NCI-H1694 (cell line): ENCODE measurements at regions not wholly inside any gene's neighbourhood (a gene's known extent, or its start where the extent isn't known, plus 50 kb on each side); places are given as distances from the start of the nearest gene placed in this dataset.
"Not testable (repeated sequence)": the region's sequence is repeated elsewhere in the genome, so short reads cannot be mapped to it uniquely, and the experiment has no call there.

Experiments
- DNase-seq: peaks from one replicate; lab custom pipeline; 2025; lab: John Stamatoyannopoulos, UW

DNA sequence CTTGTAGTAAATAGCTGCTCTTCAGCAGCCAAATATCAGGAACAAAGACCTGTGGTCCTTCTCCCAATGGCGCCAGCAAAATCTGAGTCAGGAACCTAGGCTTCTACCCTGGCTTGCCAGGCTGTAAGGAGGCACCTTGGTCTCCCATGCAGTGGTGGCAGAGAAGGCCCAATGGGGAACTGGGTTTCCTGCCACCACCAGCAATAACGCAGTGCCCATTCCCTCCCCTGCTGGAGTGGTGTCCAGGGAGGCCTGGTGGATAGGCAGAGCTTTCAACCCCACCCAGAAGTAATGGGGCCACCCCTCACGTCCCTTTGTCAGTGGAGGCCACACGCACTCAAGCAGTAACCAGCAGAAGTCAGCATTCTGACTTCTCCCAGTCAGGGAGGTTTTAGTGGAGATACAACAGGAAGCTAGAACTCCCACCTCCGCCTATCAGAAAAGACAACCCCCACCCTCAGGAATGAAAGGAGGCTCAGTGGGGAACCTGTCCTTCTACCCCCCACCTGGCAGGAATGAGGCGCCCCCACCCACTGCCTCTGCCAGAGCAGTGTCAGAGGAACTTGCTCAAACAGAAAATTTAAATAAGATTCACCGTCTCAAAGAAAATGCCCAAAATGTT, 132.4 kb downstream of the COPS8 start:
- DNase-seq, result no peak

DNA sequence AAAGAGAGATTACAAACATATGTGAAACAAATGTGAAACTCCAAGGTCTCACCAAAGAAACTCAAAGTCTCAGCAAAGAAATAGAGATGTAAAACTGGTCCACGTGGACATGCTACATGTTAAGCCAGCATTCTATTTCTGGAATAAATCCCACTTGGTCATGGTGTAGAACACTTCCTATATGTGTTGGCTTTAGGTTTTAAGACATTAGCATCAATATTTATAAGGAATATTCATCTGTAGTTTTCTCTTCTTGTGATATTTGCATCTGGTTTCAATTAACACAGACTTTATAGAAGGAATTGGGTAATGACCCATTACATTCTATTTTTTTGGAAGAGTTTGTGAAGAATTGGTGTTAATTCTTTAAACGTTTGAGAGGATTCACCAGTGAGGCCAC, 133.1 kb downstream of the COPS8 start:
- DNase-seq, result no peak

DNA sequence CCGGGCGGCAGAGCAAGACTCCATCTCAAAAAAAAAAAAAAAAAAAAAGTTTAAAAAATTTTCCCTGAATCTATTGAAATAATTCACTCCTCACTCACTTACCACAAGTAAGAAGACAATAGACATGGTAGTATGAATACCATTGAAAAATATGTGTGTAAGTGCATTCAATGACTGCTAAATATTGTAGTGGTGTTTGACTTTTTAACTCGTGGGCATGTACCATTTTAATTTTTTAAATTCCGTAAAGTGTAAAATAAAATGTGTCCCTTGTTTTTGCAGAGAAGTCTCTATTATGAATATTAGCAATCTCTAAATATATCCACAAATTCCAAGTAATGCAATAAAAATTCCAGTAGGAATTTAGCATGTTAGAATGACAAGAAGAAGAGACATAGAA, 134.1 kb downstream of the COPS8 start:
- no peak for DNase-seq

DNA sequence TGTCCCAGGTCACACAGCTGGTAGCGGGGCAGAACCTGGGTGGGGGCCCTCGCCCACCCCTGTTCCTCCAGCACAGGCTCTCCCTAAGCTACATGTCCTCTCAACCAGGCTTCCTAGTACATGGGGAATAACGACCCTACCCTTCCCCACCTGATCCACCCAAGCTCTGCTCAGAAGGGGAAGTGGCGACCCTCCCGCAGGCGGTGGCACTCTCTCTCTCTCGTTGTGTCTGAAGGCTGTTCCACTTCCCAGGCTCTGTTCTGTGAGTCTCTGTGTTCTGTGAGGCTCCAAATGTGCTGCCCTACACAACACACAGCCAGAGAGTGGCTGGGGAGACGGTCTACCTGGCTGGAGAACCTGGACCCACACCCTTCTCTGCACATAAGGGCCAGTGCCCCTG, 135.8 kb downstream of the COPS8 start:
- DNase-seq, result no peak

DNA sequence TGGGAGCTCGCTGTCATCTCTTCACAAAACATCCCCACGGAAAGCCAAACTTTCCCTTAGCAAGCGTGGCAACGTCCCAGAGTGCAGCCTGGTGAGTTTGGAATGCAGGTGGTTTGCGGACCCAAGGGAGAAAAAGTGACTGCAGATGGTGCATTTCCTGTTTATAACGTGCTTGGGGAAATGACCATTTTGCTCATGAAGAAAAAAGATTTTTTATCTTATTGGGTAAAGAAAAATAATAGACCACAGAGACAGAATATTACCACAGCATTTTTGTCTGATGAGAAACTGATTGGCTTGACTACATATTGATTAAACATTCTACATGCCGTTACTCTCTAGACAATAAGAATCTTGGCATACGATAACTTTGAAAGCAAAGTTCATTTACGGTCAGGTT, 136.5 kb downstream of the COPS8 start:
- no peak for DNase-seq

DNA sequence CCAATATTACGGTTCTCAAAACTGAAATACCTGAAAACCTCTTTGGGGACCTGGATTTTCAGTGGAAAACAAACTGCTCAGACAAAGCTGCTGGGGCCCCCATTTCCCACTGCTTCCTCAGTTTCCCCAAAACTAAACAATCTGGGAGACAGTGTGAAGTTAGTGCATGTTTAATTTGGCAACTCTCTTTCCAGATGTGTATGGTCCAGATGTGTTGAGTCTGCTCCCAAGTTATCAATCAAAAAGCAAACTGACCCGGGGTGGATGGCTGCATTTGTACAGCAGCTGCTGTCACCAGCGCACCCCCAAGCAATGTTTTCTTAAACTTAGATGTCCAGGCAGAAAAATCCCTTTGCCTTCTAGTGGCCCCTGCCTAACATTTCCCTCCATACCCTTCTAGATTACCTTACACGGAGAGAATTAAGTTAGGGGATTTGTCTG, 136.9 kb downstream of the COPS8 start:
- no peak for DNase-seq

DNA sequence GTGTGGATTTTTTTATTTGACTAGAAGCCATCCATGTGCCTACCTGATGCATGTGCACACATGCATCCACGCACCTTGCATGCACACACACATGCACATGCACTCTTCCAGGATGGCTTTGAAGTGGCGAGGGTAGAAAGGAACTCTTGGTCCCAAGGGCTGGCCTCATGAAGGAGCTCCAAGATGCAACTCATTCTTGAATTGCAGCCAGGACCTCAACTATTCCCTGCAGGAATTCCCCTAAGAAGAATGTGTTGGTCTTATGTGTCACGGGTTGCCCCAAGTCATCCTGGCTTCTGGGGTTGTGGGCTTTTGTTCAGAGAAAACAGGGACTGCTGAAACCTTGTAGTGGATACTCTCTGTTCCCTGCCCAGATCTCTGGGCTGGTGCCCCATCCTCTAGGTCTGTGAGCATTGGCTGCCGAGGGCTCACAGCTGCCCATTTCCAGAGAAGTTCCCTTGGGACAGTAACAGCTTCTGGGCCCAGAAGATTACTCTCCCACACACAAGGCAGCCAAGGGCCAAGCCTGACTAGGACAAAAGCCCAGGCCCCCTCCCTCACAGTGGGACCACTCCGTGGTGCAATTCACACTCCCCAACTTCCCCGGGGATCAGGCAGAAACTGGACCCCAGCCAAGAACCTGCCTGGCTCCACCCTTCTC, 137.6 kb downstream of the COPS8 start:
- no peak for DNase-seq

DNA sequence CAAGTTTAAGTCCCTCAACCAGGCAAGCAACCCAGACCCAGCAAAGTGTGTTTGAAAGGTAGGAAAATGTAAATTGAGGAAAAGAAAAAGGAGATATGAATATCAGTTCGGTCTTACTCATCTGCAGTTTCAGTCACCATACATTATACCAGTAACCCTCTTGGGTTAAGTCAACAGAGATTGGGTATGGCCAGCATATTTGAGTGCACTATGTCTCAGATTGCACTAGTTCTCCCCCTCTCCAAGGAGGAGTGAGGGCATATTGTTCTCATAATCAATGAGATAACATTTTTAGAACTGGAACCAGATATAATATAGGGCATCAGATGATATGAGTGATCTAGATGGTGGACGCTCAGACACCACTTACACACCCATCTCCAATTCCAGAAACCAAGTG, 141.5 kb downstream of the COPS8 start:
- no peak for DNase-seq

DNA sequence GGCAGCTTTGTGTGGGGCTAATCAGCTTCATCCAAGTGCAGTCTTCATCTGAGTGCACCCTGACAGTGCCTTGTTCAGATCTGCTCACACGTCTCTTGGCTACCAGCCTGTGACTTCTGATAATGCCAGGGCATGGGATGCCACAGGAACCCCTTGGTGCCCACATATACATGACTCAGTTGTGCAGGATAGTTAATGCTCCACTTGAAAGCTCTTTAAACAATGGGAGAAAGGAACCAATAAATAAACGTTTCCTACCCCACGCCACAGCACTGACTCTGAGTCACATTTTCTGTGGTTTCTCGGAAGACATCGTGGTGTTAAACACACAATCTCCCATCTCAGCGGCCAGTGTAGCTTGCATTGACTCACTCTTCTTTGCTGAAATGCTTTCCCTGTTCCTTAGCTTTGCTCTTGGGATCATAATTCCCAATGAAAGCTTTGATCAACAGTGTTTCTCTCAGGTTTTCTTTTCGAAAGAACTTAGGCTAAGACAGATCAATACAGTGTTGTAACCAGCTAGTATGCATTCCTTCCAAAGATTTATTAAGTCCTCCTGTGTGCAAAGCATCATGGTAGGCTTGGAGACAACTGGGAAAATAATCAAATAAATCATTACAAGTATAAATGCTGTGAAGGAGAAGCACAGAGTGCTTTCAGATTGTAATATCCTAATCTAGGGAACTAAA, 142.0 kb downstream of the COPS8 start:
- no peak for DNase-seq

DNA sequence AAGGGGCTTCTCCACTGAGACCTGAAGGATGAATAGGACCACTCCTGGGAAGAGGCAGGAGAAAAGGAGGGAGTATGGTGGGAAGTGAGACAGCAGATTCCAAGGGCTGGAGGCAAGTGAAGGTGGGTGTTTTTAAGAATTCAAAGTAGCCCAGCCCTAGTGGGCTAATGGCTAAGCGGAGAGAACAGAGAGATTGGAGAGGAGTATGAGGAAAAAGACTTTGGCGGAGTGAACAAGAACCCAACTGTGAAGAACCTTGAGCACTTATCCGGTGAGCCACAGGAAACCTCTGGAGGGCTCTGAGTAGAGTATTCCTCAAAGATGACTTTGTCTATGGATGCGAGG, 142.6 kb downstream of the COPS8 start:
- DNase-seq, result no peak

DNA sequence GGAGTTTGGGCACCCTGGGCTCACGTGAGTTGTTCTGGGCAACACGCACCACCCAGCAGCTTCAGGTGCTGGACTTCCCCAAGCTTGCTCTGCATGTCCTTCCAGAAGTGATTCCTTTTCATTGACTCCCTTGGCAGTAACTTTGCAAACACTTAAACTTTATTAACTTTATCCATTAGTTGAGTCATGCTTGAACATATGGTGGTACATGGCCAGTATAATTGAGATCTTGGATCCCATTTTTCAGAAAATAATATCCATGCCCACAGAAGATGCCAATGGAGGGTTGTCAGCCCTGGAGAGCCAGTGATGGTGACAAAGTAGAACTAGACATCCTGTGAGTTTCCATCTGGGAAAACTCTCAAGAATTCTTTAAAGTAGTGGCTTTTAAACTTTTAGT, 144.2 kb downstream of the COPS8 start:
- DNase-seq, result no peak

DNA sequence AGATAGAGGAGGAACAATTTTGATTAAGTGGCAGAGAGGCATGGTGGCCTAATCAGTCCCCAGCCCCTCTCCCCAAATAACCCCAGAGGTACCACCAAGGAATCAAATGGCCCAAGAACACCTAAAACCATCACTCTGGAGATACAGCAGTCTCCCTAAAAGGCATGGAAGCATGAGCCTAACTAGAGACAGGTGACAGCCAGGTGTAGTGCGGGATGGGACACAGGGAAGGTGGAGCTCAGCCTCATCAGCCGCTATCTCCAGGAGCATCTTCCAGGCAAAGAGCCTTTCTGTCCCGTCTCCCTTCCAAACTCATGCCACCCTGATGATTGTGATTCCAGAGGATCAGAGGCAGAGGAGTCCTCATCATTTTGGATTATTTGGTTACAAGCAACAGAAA, 144.7 kb downstream of the COPS8 start:
- DNase-seq, result no peak

DNA sequence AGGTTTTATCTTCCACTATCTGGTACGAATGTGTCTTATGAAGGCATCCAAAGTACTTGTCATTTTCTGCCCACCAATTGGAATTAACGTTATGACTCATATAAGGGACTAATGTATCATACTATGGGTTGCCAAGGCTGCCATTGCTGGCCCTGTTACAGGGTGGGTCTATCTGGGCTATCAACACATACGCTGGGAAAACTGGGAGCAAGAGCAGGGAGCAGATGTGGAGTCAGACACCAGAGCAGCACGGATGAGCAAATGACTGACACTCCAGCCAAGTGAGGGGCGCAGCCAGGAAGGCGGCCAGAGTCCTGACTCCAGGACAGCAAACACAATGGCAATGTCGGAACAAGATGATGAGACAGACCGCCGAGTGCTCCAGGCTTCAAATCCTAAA, 145.9 kb downstream of the COPS8 start:
- DNase-seq, result no peak

DNA sequence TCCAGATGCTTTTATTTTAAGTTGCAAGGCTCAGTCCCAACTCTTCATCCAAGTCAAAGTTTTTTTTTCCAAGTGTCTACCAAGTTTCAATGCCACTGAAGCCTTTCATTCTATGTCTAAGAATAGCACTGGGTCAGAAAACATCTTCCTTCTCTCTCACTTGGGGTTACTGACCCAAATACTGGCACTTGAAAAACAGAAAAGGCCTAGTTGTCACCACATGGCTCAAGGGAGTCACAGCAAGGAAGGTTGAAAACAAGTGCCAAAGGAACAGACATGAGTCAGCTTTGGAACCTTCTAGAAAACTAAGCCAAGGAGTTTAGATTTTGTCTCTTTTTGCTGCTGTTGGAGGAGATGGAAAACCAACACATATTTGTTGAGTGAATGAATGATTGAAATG, 146.5 kb downstream of the COPS8 start:
- DNase-seq, result no peak

DNA sequence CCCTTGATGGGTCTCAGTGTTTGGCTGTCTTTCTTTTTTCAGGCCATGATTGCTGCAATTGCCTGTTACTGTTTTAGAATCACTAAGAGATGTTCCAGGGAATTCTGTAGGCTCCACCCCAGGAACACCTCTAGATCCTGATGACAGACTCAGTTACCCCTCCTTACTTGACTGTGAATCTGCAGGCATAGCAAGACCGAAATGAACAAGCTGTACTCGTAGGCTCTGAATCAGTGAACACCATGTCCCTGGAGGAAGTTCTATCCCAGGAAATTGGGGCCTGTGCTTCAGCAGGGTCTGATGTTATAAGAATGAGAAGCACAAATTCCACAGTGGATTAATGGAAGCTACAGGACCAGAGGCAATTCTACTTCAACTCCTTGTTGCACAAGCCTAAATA, 148.6 kb downstream of the COPS8 start:
- DNase-seq, result no peak

DNA sequence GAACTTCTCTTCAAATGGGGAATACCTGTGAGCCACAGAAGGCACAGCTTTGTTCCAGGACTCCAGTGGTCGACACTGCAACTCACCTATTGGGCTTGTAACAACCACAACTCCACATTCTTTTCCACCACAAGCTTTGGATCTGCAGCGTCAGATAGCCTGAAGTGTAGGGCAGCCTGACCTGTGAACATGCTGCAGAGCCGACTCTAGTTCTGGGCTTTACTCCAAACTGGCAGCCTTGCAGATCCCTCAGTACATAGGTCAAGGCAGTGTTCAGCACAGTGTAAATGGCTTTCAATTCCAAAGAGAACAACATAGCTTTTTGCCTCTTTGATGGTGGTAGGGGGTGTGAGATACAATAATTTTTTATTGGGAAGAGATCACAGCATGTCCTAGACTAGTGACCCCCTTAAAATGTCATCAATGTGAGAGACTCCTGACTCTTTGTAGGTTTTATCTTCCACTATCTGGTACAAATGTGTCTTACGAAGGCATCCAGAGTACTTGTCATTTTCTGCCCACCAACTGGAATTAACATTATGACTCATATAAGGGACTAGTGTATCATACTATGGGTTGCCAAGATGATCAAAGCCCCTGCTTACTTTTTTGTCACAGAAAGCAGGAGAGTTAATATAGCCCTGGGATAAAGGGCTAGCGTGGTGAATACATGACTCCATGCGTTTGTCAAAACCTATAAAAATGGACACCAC, 149.8 kb downstream of the COPS8 start:
- DNase-seq, result no peak

DNA sequence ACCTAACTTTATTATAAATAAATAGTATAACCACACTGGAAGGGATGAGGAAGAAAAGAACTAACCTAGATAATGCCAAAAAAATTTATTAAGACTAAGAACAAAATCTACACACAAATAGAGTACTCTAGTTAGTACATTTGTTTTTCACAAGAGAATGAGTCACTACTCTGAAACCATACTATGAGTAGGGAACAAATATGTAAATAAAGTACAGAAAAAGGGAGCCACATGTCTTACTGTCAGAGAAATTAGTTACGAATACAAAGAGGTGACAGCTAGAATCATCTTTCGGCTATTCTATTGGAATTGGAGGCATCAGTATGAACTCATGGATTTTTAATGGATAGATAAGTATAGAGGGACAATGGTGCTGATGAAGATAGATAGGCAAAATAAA, 150.5 kb downstream of the COPS8 start:
- no peak for DNase-seq

DNA sequence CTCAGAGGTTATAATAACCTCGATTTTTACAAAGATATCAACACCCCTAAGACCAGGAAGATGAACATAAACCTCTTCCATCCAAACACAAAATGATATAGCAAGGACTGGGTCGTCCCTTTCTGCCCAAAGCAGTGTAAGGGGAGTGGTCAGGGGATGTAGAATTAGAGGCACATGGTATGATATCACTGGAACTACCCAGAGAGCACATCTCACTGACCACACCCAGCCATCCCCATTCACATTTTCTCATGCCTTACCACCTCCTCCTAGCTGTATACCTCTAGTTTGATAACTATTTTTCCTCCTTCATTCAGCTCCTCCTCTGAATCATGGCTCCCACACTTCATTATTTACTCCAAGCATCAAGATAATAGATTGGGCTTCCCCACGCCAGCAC, 152.6 kb downstream of the COPS8 start:
- DNase-seq, result no peak

DNA sequence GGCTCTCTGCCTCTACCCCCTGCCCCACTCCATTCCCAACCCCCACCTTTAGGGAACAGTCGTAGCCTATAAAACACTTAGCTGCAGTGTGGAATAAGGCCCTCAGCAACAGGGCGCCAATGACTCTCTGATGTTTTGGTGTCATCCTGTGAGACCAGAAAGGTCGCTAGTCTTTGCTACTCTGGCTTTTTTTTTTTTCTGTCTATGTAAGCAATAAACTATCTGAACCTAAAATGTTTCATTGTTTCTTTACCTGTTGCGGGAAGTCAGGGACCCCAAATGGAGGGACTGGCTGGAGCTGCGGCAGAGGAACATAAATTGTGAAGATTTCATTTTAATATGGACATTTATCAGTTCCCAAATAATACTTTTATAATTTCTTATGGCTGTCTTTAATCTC, 154.6 kb downstream of the COPS8 start:
- no peak for DNase-seq

DNA sequence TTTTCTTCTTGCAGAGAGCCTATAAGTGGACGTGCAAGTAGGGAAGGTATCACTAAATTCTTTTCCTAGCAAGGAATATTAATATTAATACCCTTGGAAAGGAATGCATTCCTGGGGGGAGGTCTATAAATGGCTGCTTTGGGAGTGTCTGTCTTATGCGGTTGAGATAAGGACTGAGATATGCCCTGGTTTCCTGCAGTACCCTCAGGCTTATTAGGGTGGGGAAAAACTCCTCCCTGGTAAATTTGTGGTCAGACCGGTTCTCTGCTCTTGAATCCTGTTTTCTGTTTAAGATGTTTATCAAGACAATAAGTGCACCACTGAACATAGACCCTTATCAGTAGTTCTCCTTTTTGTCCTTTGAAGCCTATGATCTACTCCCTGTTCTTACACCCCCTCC, 155.2 kb downstream of the COPS8 start:
- not testable (repeated sequence) for DNase-seq

DNA sequence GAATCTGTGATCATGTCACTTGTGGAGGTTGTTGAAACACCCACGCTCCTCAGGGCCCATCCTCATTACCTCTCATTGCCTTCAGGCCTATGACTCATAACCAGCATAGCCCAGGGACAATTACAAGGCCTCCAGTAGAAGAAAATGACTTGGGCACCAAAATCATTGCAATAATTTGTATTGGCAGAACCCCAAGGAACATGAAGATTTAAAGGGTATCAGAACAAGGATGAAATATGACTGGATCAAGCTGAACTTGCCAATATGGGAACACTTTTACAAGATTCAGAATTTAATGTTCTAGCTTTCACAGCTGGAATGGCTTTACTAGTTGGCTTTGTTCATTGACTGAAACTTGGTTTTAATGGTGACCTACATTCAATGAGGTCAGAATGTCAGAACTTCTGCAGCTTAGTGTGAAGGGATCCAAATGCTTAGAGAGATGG, 156.4 kb downstream of the COPS8 start:
- no peak for DNase-seq

DNA sequence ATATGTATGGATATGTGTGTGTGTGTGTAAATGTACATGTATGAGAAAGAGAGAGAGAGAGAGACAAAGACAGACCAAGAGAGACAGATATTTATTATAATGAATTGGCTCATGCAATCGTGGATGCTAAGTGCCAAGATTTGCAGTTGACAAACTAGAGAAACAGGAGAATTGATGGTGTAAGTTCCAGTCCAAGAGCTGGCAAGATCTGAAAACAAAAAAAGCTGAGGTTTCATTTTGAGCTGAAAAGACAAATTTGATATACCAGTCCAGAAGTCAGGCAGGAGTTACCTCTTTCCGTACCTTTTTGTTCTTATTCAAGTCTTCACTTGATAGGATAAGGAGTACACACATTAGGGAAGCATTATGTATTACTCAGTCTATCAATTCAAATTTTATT, 157.8 kb downstream of the COPS8 start:
- DNase-seq, result no peak

DNA sequence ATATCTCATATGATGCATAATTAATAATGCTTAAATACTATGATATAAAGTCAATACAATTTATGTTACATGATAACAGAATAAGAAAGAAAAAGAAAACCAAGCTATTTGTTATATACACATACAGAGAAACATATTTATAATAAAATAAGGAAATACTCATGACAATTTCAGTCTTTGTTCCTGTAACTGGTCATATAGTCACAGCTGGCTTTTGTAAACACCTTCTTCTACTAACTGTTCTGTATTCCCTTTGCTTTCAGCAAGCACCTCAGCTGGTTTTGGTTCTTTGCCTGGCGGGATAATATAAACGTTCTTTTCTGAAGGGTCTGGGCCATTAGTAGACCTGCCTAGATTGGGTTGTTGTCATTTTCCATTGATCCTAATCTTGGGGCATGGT, 158.5 kb downstream of the COPS8 start:
- DNase-seq, result no peak
